B cell (primary cell): ENCODE measurements at regions not wholly inside any gene's neighbourhood (a gene's known extent, or its start where the extent isn't known, plus 50 kb on each side); places are given as distances from the start of the nearest gene placed in this dataset.

ENCODE experiments used
- EZH2 ChIP-seq: IDR thresholded peaks from 2 replicates; pipeline ENCODE4 v1.6.1; 2012; ENCODE audit warnings: borderline replicate concordance, low read depth, mild to moderate bottlenecking, moderate library complexity, low read length; ENCODE audit not compliant: insufficient read depth, poor library complexity, severe bottlenecking
- TF ChIP-seq, protein P1 (sequence below): fragments of 200-600 bp; IDR thresholded peaks from one replicate; pipeline ENCODE4 v1.8.0; 2022; ENCODE audit warnings: antibody characterized with exemption, mild to moderate bottlenecking

GRCh38 chr18:42157420-42157819 lies 202.4 kb downstream of the PIK3C3 start:
- TF ChIP-seq, protein P1, sequence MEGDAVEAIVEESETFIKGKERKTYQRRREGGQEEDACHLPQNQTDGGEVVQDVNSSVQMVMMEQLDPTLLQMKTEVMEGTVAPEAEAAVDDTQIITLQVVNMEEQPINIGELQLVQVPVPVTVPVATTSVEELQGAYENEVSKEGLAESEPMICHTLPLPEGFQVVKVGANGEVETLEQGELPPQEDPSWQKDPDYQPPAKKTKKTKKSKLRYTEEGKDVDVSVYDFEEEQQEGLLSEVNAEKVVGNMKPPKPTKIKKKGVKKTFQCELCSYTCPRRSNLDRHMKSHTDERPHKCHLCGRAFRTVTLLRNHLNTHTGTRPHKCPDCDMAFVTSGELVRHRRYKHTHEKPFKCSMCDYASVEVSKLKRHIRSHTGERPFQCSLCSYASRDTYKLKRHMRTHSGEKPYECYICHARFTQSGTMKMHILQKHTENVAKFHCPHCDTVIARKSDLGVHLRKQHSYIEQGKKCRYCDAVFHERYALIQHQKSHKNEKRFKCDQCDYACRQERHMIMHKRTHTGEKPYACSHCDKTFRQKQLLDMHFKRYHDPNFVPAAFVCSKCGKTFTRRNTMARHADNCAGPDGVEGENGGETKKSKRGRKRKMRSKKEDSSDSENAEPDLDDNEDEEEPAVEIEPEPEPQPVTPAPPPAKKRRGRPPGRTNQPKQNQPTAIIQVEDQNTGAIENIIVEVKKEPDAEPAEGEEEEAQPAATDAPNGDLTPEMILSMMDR: no peak
- TF ChIP-seq EZH2: no peak
